CD14-positive monocyte (primary cell): ENCODE measurements at regions not wholly inside any gene's neighbourhood (a gene's known extent, or its start where the extent isn't known, plus 50 kb on each side); places are given as distances from the start of the nearest gene placed in this dataset.

Source experiments
- DNase-seq, 3 donors: peaks; one replicate each; pipeline ENCODE4 v3.0.0-alpha.2; 2011 to 2022
- H2AFZ ChIP-seq: 2 replicates; pipeline ENCODE4 v1.6.0; 2012; ENCODE audit warnings: mild to moderate bottlenecking, low read depth, low read length, inconsistent platforms; ENCODE audit not compliant: insufficient read depth, poor library complexity, severe bottlenecking
- H3K27ac ChIP-seq, 2 donors: 1 replicate in 1 of 2; 2 replicates in 1 of 2; pipeline ENCODE4 v1.5.1; 2012 to 2013; ENCODE audit warnings: low read length in 2 of 2, control low read depth in 1 of 2, inconsistent platforms in 1 of 2, low read depth in 1 of 2, mild to moderate bottlenecking in 1 of 2
- H3K27me3 ChIP-seq, 2 donors: one replicate each; pipeline versions ENCODE4 v1.6.0 to v1.6.1; 2011 to 2013; ENCODE audit warnings: low read length in 2 of 2; ENCODE audit not compliant: control insufficient read depth in 2 of 2, insufficient read depth in 2 of 2
- H3K36me3 ChIP-seq, 2 donors: replicated peaks in 1 of 2; 1 replicate in 1 of 2; 2 replicates in 1 of 2; pipeline versions ENCODE4 v1.5.1 to v1.6.1; 2012 to 2013; ENCODE audit warnings: low read length in 2 of 2, control low read depth in 1 of 2, inconsistent platforms in 1 of 2, mild to moderate bottlenecking in 1 of 2; ENCODE audit not compliant: insufficient read depth in 2 of 2, control insufficient read depth in 1 of 2
- H3K4me1 ChIP-seq, 2 donors: 1 replicate in 1 of 2; 2 replicates in 1 of 2; pipeline versions ENCODE4 v1.5.1 to v1.6.1; 2012 to 2013; ENCODE audit warnings: low read length in 2 of 2, control low read depth in 1 of 2, inconsistent platforms in 1 of 2, mild to moderate bottlenecking in 1 of 2, moderate library complexity in 1 of 2; ENCODE audit not compliant: insufficient read depth in 2 of 2, control insufficient read depth in 1 of 2
- H3K4me2 ChIP-seq: replicated peaks from 2 replicates; pipeline ENCODE3; 2012; ENCODE audit warnings: low read length, moderate library complexity, mild to moderate bottlenecking; ENCODE audit not compliant: poor library complexity, severe bottlenecking; ENCODE audit errors: extremely low read depth
- H3K4me3 ChIP-seq, 3 experiments: fragments of 200-600 bp in 1 of 3; sonication (generic) in 1 of 3; replicated peaks in 1 of 3; 1 replicate in 2 of 3; 2 replicates in 1 of 3; pipeline ENCODE4 v1.5.1; 2011 to 2013; ENCODE audit warnings: low read length in 3 of 3, mild to moderate bottlenecking in 3 of 3, control low read depth in 2 of 3, low read depth in 2 of 3, inconsistent platforms in 1 of 3, moderate library complexity in 1 of 3
- H3K79me2 ChIP-seq: 2 replicates; pipeline ENCODE4 v1.6.0; 2012; ENCODE audit warnings: mild to moderate bottlenecking, control low read depth, inconsistent platforms, low read length, moderate library complexity; ENCODE audit not compliant: insufficient read depth
- H3K9ac ChIP-seq: 2 replicates; pipeline ENCODE4 v1.6.0; 2017; ENCODE audit warnings: low read length, mild to moderate bottlenecking; ENCODE audit not compliant: insufficient read depth, poor library complexity, severe bottlenecking
- H3K9me3 ChIP-seq, 2 donors: replicated peaks in 1 of 2; 1 replicate in 1 of 2; 2 replicates in 1 of 2; pipeline versions ENCODE4 v1.5.1 to v1.6.1; 2012 to 2013; ENCODE audit warnings: low read length in 2 of 2, control low read depth in 1 of 2; ENCODE audit not compliant: control insufficient read depth in 1 of 2, insufficient read depth in 1 of 2
- H4K20me1 ChIP-seq: 2 replicates; pipeline ENCODE4 v1.6.0; 2012; ENCODE audit warnings: mild to moderate bottlenecking, low read length, control low read depth, moderate library complexity; ENCODE audit not compliant: insufficient read depth
- H3K27ac Mint-ChIP-seq, 7 donors: one replicate each; pipeline ENCODE4 v1.8.0; 2020; ENCODE audit warnings: mild to moderate bottlenecking in 7 of 7, mixed read lengths in 7 of 7, moderate library complexity in 6 of 7, inconsistent platforms in 2 of 7
- H3K27me3 Mint-ChIP-seq, 3 donors: one replicate each; pipeline ENCODE4 v1.8.0; 2021 to 2022; ENCODE audit warnings: low read depth in 3 of 3, mild to moderate bottlenecking in 3 of 3, mixed read lengths in 3 of 3, moderate library complexity in 3 of 3, inconsistent platforms in 1 of 3
- H3K36me3 Mint-ChIP-seq, 2 donors: one replicate each; pipeline ENCODE4 v1.8.0; 2020; ENCODE audit warnings: mixed read lengths in 2 of 2, inconsistent platforms in 1 of 2, mild to moderate bottlenecking in 1 of 2
- H3K4me1 Mint-ChIP-seq: one replicate; pipeline ENCODE4 v1.8.0; 2020; ENCODE audit warnings: mild to moderate bottlenecking, mixed read lengths
- H3K4me3 Mint-ChIP-seq, 2 donors: one replicate each; pipeline ENCODE4 v1.8.0; 2020; ENCODE audit warnings: mild to moderate bottlenecking in 2 of 2, mixed read lengths in 2 of 2, moderate library complexity in 1 of 2
- H3K9me3 Mint-ChIP-seq, 7 donors: one replicate each; pipeline ENCODE4 v1.8.0; 2020 to 2022; ENCODE audit warnings: mixed read lengths in 7 of 7, mild to moderate bottlenecking in 6 of 7, moderate library complexity in 6 of 7, inconsistent platforms in 2 of 7
- WGBS: methylation state at CpG from one replicate; pipeline ENCODE4 v1.1.5; 2013; ENCODE audit warnings: missing lambda C conversion rate; ENCODE audit not compliant: insufficient coverage; 5-methylcytosine and 5-hydroxymethylcytosine counted together
- intact Hi-C, 2 donors: fragments of 100-400 bp; cut with micrococcal nuclease; formaldehyde crosslinking; loops; one replicate each; pipeline versions ENCODE4 v1.15.0 to v1.15.1; 2023
- TF ChIP-seq, protein P1 (sequence below): fragments of 200-600 bp; IDR thresholded peaks from one replicate; pipeline ENCODE4 v1.8.0; 2022; ENCODE audit warnings: antibody characterized with exemption, mild to moderate bottlenecking

DNA sequence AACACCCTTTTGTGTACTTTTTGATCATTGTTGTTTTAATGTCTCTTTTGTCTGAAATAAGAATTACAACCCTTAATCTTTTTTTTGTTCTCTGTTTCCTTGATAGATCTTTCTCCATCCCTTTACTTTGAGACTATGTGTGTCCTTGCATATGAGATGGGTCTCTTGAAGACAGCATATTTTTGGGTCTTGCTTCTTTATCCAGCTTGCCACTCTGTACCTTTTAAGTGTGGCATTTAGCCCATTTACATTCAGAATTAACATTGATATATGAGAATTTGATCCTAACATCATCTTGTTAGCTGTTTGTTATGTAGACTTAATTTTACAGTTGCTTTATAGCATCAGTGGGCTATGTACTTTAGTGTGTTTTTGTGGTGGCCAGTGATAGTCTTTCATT, 382.5 kb downstream of the MED10 start:
- H2AFZ ChIP-seq = no peak overlapping the region
- intact Hi-C loops = no loop called here
- no peak overlapping the region for H3K4me2 ChIP-seq
- Mint-ChIP-seq H3K27me3 (peaks cover 0 to 2% (median 0%) of the 10 kb centered on the region in 3 donors), H3K4me1 (no peaks in the 10 kb centered on the region), H3K27ac (no peak overlapping the region), H3K9me3 (peaks cover 8 to 18% (median 12%) of the 10 kb centered on the region in 7 donors), H3K4me3 (no peak overlapping the region), H3K36me3 (no peaks in the 10 kb centered on the region)
- no peak overlapping the region for H3K27ac ChIP-seq
- no peaks in the 10 kb centered on the region for H3K27me3 ChIP-seq
- H3K9me3 ChIP-seq = peaks cover 14 to 19% of the 10 kb centered on the region in 2 donors
- H3K36me3 ChIP-seq = no peaks in the 10 kb centered on the region
- no peak for DNase-seq
- H3K9ac ChIP-seq = no peak overlapping the region
- no peak overlapping the region for H3K4me3 ChIP-seq
- H3K79me2 ChIP-seq = no peaks in the 10 kb centered on the region
- no peaks in the 10 kb centered on the region for H4K20me1 ChIP-seq
- H3K4me1 ChIP-seq = no peaks in the 10 kb centered on the region
- TF ChIP-seq, protein P1, sequence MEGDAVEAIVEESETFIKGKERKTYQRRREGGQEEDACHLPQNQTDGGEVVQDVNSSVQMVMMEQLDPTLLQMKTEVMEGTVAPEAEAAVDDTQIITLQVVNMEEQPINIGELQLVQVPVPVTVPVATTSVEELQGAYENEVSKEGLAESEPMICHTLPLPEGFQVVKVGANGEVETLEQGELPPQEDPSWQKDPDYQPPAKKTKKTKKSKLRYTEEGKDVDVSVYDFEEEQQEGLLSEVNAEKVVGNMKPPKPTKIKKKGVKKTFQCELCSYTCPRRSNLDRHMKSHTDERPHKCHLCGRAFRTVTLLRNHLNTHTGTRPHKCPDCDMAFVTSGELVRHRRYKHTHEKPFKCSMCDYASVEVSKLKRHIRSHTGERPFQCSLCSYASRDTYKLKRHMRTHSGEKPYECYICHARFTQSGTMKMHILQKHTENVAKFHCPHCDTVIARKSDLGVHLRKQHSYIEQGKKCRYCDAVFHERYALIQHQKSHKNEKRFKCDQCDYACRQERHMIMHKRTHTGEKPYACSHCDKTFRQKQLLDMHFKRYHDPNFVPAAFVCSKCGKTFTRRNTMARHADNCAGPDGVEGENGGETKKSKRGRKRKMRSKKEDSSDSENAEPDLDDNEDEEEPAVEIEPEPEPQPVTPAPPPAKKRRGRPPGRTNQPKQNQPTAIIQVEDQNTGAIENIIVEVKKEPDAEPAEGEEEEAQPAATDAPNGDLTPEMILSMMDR = no peak

DNA sequence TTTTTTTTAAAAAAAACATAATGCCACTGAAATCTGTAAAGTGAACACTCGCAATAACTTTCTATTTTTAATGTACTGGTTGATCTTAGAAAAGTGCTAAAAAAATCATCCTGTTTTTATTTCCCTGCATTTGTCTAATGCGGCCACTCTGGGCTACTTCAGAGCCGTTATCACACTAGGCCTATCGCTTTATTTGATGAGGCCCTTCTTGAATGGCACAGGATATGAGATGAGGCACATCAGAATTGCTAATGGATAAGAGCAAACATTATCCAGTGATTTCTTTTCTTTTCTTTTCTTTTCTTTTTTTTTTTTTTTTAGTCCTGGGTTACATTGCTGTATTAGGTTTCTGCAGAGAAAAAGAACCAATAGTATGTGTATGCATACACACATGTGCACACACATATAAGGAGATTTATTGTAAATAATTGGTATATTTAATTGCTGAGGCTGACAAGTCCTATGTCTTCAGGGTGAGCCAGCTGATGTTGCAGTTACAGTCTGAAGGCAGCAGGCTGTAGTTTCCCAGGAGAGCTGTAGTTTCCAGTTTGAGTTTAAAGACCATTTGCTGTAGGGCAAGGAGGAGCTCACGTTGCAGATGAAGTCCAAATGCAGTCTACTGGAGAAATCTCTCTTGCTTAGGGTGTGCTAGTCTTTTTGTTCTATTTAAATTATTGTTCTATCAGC, 391.7 kb downstream of the MED10 start:
- Mint-ChIP-seq H3K36me3 (no peaks in the 10 kb centered on the region), H3K27me3 (peaks cover 0 to under 1% (median 0%) of the 10 kb centered on the region in 3 donors), H3K4me1 (no peaks in the 10 kb centered on the region), H3K27ac (no peak overlapping the region), H3K9me3 (peaks cover 0 to 9% (median 2%) of the 10 kb centered on the region in 7 donors), H3K4me3 (no peak overlapping the region)
- Histone ChIP-seq H3K4me1 (no peaks in the 10 kb centered on the region), H3K79me2 (no peaks in the 10 kb centered on the region), H3K9me3 (peaks cover 6 to 11% of the 10 kb centered on the region in 2 donors), H3K36me3 (no peaks in the 10 kb centered on the region), H3K9ac (no peak overlapping the region), H3K27me3 (no peaks in the 10 kb centered on the region), H3K4me3 (no peak overlapping the region), H2AFZ (no peak overlapping the region), H3K27ac (no peak overlapping the region), H4K20me1 (no peaks in the 10 kb centered on the region), H3K4me2 (no peak overlapping the region)
- intact Hi-C loops = no loop called here
- no CpG with 5 or more reads among the region's 5 CpGs for WGBS
- TF ChIP-seq, protein P1 = no peak
- no peak for DNase-seq
